SU-DHL-6 (cell line): ENCODE measurements at regions not wholly inside any gene's neighbourhood (a gene's known extent, or its start where the extent isn't known, plus 50 kb on each side); places are given as distances from the start of the nearest gene placed in this dataset.

Experiments
- H2AFZ ChIP-seq: fragments of 200-600 bp; sonication (generic); 2 replicates; pipeline ENCODE4 v1.6.1; 2014; ENCODE audit warnings: low read depth, mild to moderate bottlenecking, moderate library complexity, mixed read lengths, antibody characterized with exemption, low read length; ENCODE audit not compliant: severe bottlenecking
- H3F3A ChIP-seq: fragments of 200-600 bp; shearing (Covaris generic); 2 replicates; pipeline ENCODE4 v1.6.0; 2016; ENCODE audit warnings: antibody characterized with exemption, mild to moderate bottlenecking; ENCODE audit not compliant: insufficient read depth
- H3K27ac ChIP-seq: fragments of 200-600 bp; sonication (generic); 2 replicates; pipeline ENCODE4 v1.5.1; 2016; ENCODE audit warnings: low read depth, mild to moderate bottlenecking, low read length, moderate library complexity, mixed read lengths
- H3K27me3 ChIP-seq: fragments of 200-600 bp; sonication (generic), shearing (Covaris generic); 2 replicates; pipeline ENCODE4 v1.6.0; 2014; ENCODE audit warnings: mild to moderate bottlenecking, low read length
- H3K36me3 ChIP-seq: fragments of 200-600 bp; sonication (generic); 2 replicates; pipeline ENCODE4 v1.6.1; 2014; ENCODE audit warnings: mild to moderate bottlenecking, low read length, mixed read lengths
- H3K4me2 ChIP-seq: fragments of 300-600, 200-600 bp; shearing (Covaris generic), sonication (generic); 2 replicates; pipeline ENCODE4 v1.6.0; 2014; ENCODE audit warnings: low read length, low read depth, mild to moderate bottlenecking; ENCODE audit not compliant: poor library complexity, severe bottlenecking
- H3K4me3 ChIP-seq: fragments of 200-600 bp; sonication (generic); 2 replicates; pipeline ENCODE4 v1.5.1; 2014; ENCODE audit warnings: antibody characterized with exemption, low read length, mild to moderate bottlenecking, mixed read lengths; ENCODE audit not compliant: insufficient read depth, poor library complexity, severe bottlenecking
- H3K79me2 ChIP-seq: fragments of 200-600 bp; sonication (generic); 2 replicates; pipeline ENCODE4 v1.6.1; 2014; ENCODE audit warnings: mild to moderate bottlenecking, low read length, moderate library complexity; ENCODE audit not compliant: insufficient read depth
- H3K9ac ChIP-seq: fragments of 200-600 bp; sonication (generic); 2 replicates; pipeline ENCODE4 v1.7.0; 2014; ENCODE audit warnings: mild to moderate bottlenecking, low read length
- H3K9me2 ChIP-seq: fragments of 200-600 bp; sonication (generic); replicated peaks from 2 replicates; pipeline ENCODE4 v1.6.1; 2014; ENCODE audit warnings: low read length; ENCODE audit not compliant: insufficient read depth
- H3K9me3 ChIP-seq: fragments of 200-600 bp; sonication (generic); 2 replicates; pipeline ENCODE4 v1.6.1; 2014; ENCODE audit warnings: low read length, mixed read lengths; ENCODE audit not compliant: insufficient read depth
- H4K20me1 ChIP-seq: fragments of 200-600 bp; sonication (generic); 2 replicates; pipeline ENCODE4 v1.6.1; 2014; ENCODE audit warnings: low read depth, mild to moderate bottlenecking, antibody characterized with exemption, low read length, moderate library complexity, mixed read lengths
- CTCF ChIP-seq: fragments of 200-600 bp; sonication (generic); IDR thresholded peaks from one replicate; pipeline ENCODE4 v1.5.1; 2017; ENCODE audit warnings: antibody characterized with exemption, mild to moderate bottlenecking, low read length, moderate library complexity; ENCODE audit not compliant: insufficient read depth, poor library complexity, severe bottlenecking
- EZH2phosphoT487 ChIP-seq: fragments of 200-600 bp; sonication (generic), shearing (Covaris generic); conservative IDR thresholded peaks from 2 replicates; pipeline ENCODE4 v1.6.1; 2018; ENCODE audit warnings: mild to moderate bottlenecking, antibody characterized with exemption, low read length, moderate library complexity, mixed read lengths

DNA sequence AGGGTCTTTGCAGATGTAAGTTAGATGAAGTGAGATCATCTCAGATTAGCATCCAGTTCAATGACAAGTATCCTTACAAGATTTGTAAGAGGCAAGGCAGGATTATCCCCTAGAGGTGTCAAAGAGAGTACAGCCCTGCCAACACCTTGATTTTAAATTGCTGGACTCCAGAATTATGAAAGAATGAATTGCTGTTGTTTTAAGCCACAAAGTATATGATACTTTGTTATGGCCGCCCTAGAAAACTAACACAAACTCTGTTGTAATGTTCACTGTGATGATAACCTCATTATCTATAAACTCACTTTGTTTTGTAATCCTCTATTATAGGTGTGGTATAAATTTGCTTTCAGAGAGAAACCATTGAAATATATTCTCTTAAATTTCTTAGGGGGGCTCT is 249.0 kb upstream of the SPOPL start:
- no peaks in the 10 kb centered on the region for H3K79me2 ChIP-seq
- H3K9ac ChIP-seq = no peak overlapping the region
- no peak overlapping the region for H3K4me2 ChIP-seq
- no peak overlapping the region for H3K27ac ChIP-seq
- no peaks in the 10 kb centered on the region for H3K9me3 ChIP-seq
- no peaks in the 10 kb centered on the region for H3K36me3 ChIP-seq
- H4K20me1 ChIP-seq = no peaks in the 10 kb centered on the region
- no peaks in the 10 kb centered on the region for H3F3A ChIP-seq
- TF ChIP-seq EZH2phosphoT487 (no peak), CTCF (no peak)
- no peaks in the 10 kb centered on the region for H3K9me2 ChIP-seq
- no peak overlapping the region for H2AFZ ChIP-seq
- H3K4me3 ChIP-seq = no peak overlapping the region
- no peaks in the 10 kb centered on the region for H3K27me3 ChIP-seq

GRCh38 chr2:138255670-138256069 is 245.9 kb upstream of the SPOPL start:
- Histone ChIP-seq H3K4me3 (no peak overlapping the region), H4K20me1 (no peaks in the 10 kb centered on the region), H3K4me2 (no peak overlapping the region), H3K27ac (no peak overlapping the region), H3K36me3 (no peaks in the 10 kb centered on the region), H3K9me2 (no peaks in the 10 kb centered on the region), H3K79me2 (no peaks in the 10 kb centered on the region), H3F3A (no peaks in the 10 kb centered on the region), H3K9ac (no peak overlapping the region), H3K9me3 (no peaks in the 10 kb centered on the region), H2AFZ (no peak overlapping the region), H3K27me3 (no peaks in the 10 kb centered on the region)
- no peak for TF ChIP-seq EZH2phosphoT487
- no peak for TF ChIP-seq CTCF

GRCh38 chr2:138267161-138267901 is 234.2 kb upstream of the SPOPL start:
- Histone ChIP-seq H3K4me2 (no peak overlapping the region), H3K27me3 (no peaks in the 10 kb centered on the region), H3K9ac (no peak overlapping the region), H3K36me3 (no peaks in the 10 kb centered on the region), H3K9me3 (no peaks in the 10 kb centered on the region), H2AFZ (no peak overlapping the region), H4K20me1 (no peaks in the 10 kb centered on the region), H3K4me3 (no peak overlapping the region), H3F3A (no peaks in the 10 kb centered on the region), H3K9me2 (no peaks in the 10 kb centered on the region), H3K27ac (no peak overlapping the region), H3K79me2 (no peaks in the 10 kb centered on the region)
- TF ChIP-seq CTCF (no peak), EZH2phosphoT487 (no peak)
